Transverse colon (tissue), 4 donors: ENCODE measurements at regions not wholly inside any gene's neighbourhood (a gene's known extent, or its start where the extent isn't known, plus 50 kb on each side); places are given as distances from the start of the nearest gene placed in this dataset.

ENCODE experiments used
- DNase-seq: peaks from one replicate; pipeline ENCODE4 v3.0.0-alpha.2; 2019
- H3K27ac ChIP-seq, 4 donors: fragments of 200-600 bp; sonication (generic); 2 replicates each; pipeline ENCODE4 v1.5.1; 2016 to 2018; ENCODE audit warnings: inconsistent platforms in 4 of 4
- H3K27me3 ChIP-seq: fragments of 200-600 bp; sonication (generic); 2 replicates; pipeline ENCODE4 v1.5.1; 2017; ENCODE audit warnings: inconsistent platforms
- H3K36me3 ChIP-seq, 4 donors: fragments of 200-600 bp; sonication (generic); 2 replicates each; pipeline ENCODE4 v1.5.1; 2017 to 2019; ENCODE audit warnings: inconsistent platforms in 4 of 4
- H3K4me1 ChIP-seq, 4 donors: fragments of 200-600 bp; sonication (generic); 2 replicates each; pipeline ENCODE4 v1.5.1; 2017 to 2020; ENCODE audit warnings: inconsistent platforms in 4 of 4
- H3K4me3 ChIP-seq, 4 donors: fragments of 200-600 bp; sonication (generic); 1 replicate in 1 of 4; 2 replicates in 3 of 4; pipeline versions ENCODE4 v1.5.1 to v1.6.1; 2017 to 2019; ENCODE audit warnings: inconsistent platforms in 4 of 4
- H3K9me3 ChIP-seq, 2 donors: fragments of 200-600 bp; sonication (generic); 2 replicates each; pipeline ENCODE4 v1.5.1; 2017 to 2019; ENCODE audit warnings: inconsistent platforms in 2 of 2
- EP300 ChIP-seq: sonication (generic); formaldehyde crosslinking; IDR thresholded peaks from one replicate; pipeline ENCODE4 v1.6.1; 2017; ENCODE audit warnings: antibody characterized with exemption, low read depth
- POLR2A ChIP-seq: fragments of 450-650 bp; IDR thresholded peaks from one replicate; pipeline ENCODE4 v1.6.1; 2016; ENCODE audit warnings: antibody characterized with exemption, mild to moderate bottlenecking, moderate library complexity
- POLR2AphosphoS5 ChIP-seq, 3 donors: sonication (generic); formaldehyde crosslinking; IDR thresholded peaks; one replicate each; pipeline ENCODE4 v1.6.1; 2016; ENCODE audit warnings: antibody characterized with exemption in 3 of 3
- WGBS, 2 donors: methylation state at CpG; one replicate each; pipeline ENCODE4 v1.1.5; 2018; ENCODE audit warnings: low coverage in 1 of 2; 5-methylcytosine and 5-hydroxymethylcytosine counted together
- in situ Hi-C, 4 donors: fragments of 200-750 bp; cut with MboI; loops; one replicate each; pipeline versions ENCODE4 v1.15.0 to v1.15.1; 2017; ENCODE audit warnings: low sequenced_read_pairs in 3 of 4, low pct_ligation_motif_present in 1 of 4, low pct_unique_long_range_greater_than_20kb in 1 of 4
- intact Hi-C: fragments of 100-400 bp; cut with DNase I; formaldehyde crosslinking; loops from one replicate; pipeline ENCODE4 v1.15.1; 2023; ENCODE audit warnings: low total_unique reads
- TF ChIP-seq, protein P1 (sequence below), 5 experiments: fragments of 200-600 bp in 3 of 5; fragments of 450-650 bp in 2 of 5; sonication (generic) in 3 of 5; IDR thresholded peaks; 1 replicate in 2 of 5; 2 replicates in 3 of 5; pipeline ENCODE4 v1.5.1; 2016 to 2017; ENCODE audit warnings: antibody characterized with exemption in 5 of 5, inconsistent platforms in 3 of 5, mild to moderate bottlenecking in 2 of 5, moderate library complexity in 1 of 5

- intact Hi-C loops, result no loop called here
- TF ChIP-seq, protein P1, sequence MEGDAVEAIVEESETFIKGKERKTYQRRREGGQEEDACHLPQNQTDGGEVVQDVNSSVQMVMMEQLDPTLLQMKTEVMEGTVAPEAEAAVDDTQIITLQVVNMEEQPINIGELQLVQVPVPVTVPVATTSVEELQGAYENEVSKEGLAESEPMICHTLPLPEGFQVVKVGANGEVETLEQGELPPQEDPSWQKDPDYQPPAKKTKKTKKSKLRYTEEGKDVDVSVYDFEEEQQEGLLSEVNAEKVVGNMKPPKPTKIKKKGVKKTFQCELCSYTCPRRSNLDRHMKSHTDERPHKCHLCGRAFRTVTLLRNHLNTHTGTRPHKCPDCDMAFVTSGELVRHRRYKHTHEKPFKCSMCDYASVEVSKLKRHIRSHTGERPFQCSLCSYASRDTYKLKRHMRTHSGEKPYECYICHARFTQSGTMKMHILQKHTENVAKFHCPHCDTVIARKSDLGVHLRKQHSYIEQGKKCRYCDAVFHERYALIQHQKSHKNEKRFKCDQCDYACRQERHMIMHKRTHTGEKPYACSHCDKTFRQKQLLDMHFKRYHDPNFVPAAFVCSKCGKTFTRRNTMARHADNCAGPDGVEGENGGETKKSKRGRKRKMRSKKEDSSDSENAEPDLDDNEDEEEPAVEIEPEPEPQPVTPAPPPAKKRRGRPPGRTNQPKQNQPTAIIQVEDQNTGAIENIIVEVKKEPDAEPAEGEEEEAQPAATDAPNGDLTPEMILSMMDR (IDR thresholded peaks at IDR 0.05), result no peak
- TF ChIP-seq EP300, result no peak
- no peak for TF ChIP-seq POLR2AphosphoS5 (IDR thresholded peaks at IDR 0.05)
- TF ChIP-seq POLR2A, result no peak
- 56 to 90% methylated on average over 2 of the region's 2 CpGs for WGBS, 2 donors
These were observed 1869.7 kb downstream of the STIM2 start for GRCh38 chr4:28730304-28730703.

DNA sequence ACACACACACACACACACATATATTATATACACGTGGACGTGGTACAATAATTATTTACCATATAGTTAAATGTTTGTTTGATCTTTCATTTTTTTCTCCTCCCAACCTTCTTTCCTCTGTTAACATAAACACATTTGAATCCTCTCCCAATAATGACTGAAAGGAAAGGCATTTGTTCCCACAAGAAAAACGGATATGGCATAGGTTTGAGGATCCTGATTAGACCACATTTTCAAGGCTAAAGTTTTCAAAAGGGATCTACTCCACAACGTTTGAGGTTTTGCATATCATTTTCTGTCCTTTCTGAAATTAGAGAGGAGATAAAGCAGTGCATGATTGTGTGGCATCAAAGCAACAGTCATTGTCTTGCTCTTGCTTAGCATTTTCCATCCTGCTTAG is 1883.4 kb downstream of the STIM2 start:
- Histone ChIP-seq H3K27me3 (no peaks in the 10 kb centered on the region), H3K36me3 (no peaks in the 10 kb centered on the region), H3K27ac (no peak overlapping the region), H3K4me1 (no peaks in the 10 kb centered on the region), H3K4me3 (no peak overlapping the region), H3K9me3 (no peaks in the 10 kb centered on the region)
- no peak for DNase-seq
- in situ Hi-C loops (no loop called here), intact Hi-C loops (no loop called here)
- no peak for TF ChIP-seq EP300
- no peak for TF ChIP-seq POLR2AphosphoS5 (IDR thresholded peaks at IDR 0.05)
- TF ChIP-seq, protein P1 (IDR thresholded peaks at IDR 0.05), result no peak
- no peak for TF ChIP-seq POLR2A
- 45% methylated on average over 4 of the region's 4 CpGs for WGBS, 2 donors

More at GRCh38 chr4:28730304-28730703, 1869.7 kb downstream of the STIM2 start:
- Histone ChIP-seq H3K36me3 (no peaks in the 10 kb centered on the region), H3K27me3 (no peaks in the 10 kb centered on the region), H3K4me3 (no peak overlapping the region), H3K4me1 (no peaks in the 10 kb centered on the region), H3K9me3 (no peaks in the 10 kb centered on the region), H3K27ac (no peak overlapping the region)
- in situ Hi-C loops, result no loop called here
- no peak for DNase-seq

DNA sequence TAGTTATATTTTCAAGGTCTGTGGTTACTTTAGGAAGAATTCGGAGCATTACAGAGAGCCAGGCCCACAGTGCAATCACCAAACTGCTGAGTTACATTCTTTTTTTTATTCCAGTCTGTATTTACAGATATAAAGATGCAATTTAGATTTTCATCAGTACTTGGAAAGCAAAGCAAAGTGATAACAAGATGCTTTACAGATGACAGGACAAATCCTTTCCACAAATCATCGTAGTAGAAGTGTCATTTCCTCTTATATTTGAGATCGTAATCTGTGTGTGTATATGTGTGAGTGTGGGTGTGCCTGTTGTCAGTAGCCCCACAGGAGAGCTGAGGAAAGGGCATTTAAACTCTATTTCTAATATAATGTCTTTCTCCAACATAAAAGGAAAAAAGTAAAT is 1893.7 kb downstream of the STIM2 start:
- 44 to 50% methylated on average over 3 of the region's 3 CpGs for WGBS, 2 donors
- Histone ChIP-seq H3K4me3 (no peak overlapping the region), H3K36me3 (no peaks in the 10 kb centered on the region), H3K4me1 (no peaks in the 10 kb centered on the region), H3K27me3 (no peaks in the 10 kb centered on the region), H3K27ac (no peak overlapping the region), H3K9me3 (no peaks in the 10 kb centered on the region)
- intact Hi-C loops (no loop called here), in situ Hi-C loops (no loop called here)
- TF ChIP-seq EP300, result no peak
- no peak for TF ChIP-seq POLR2AphosphoS5 (IDR thresholded peaks at IDR 0.05)
- TF ChIP-seq POLR2A, result no peak
- TF ChIP-seq, protein P1 (IDR thresholded peaks at IDR 0.05), result no peak
- no peak for DNase-seq

- H3K36me3 ChIP-seq, result no peaks in the 10 kb centered on the region
- TF ChIP-seq POLR2AphosphoS5 (IDR thresholded peaks at IDR 0.05), result no peak
- TF ChIP-seq, protein P1 (IDR thresholded peaks at IDR 0.05), result no peak
- no peak for TF ChIP-seq POLR2A
- TF ChIP-seq EP300, result no peak
- no peaks in the 10 kb centered on the region for H3K4me1 ChIP-seq
- in situ Hi-C loops (no loop called here), intact Hi-C loops (no loop called here)
- no peak overlapping the region for H3K27ac ChIP-seq
- no peaks in the 10 kb centered on the region for H3K9me3 ChIP-seq
- no peak for DNase-seq
- H3K4me3 ChIP-seq, result no peak overlapping the region
- 85 to 87% methylated on average over 2 of the region's 2 CpGs for WGBS, 2 donors
- no peaks in the 10 kb centered on the region for H3K27me3 ChIP-seq
These were observed 1894.4 kb downstream of the STIM2 start for GRCh38 chr4:28755081-28755480.
